ENCODE measurements at regions not wholly inside any gene's neighbourhood (a gene's known extent, or its start where the extent isn't known, plus 50 kb on each side); places are given as distances from the start of the nearest gene placed in this dataset.
"Not testable (repeated sequence)": the region's sequence is repeated elsewhere in the genome, so short reads cannot be mapped to it uniquely, and the experiment has no call there.

- intact Hi-C loops (cut with micrococcal nuclease): not testable (repeated sequence)
These were observed 280.7 kb downstream of the TFAP2A start for GRCh38 chr6:10134185-10134584.

DNA sequence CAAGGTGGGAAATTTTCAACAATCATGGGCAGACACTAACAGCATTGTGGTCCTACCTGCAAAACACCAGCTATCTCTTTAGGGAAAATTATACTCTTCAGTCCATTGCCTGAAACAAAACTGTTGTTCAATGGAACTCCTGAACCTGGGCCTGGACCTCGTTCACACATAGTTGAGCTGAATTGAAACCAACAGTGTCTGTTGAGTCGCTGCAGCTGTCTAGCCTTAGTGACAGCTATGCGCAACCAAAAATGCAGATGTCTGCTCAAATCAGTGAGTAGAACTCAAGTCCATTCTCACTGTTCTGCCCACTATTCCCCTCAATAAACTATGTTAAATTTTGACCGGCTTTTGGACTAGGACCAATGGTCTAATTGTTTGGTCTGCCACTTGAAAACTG lies 286.2 kb downstream of the TFAP2A start:
- intact Hi-C loops (cut with micrococcal nuclease): no loop called here

GRCh38 chr6:10122164-10122563 lies 292.7 kb downstream of the TFAP2A start:
- intact Hi-C loops (cut with micrococcal nuclease): no loop called here

GRCh38 chr6:10112871-10113549 lies 301.9 kb downstream of the TFAP2A start:
- intact Hi-C loops (cut with micrococcal nuclease): no loop called here

DNA sequence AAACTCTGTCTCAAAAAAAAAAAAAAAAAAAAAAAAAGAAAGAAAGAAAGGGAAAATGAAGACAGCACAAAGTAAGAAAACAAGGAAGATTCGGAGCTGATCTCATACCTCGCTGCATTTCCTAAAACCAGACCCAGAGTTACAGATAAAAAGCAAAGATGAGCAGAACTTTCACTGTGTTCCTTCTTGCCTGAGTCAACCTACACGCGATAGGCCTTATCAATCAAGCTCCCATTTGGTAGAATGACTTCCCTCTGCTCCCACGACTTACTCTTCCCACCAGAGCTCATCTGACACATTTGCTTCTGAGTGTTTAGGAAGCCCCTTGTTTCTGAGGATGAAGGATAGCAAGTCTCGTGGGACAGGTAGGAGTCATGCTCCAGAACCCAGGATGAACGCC lies 302.9 kb downstream of the TFAP2A start:
- intact Hi-C loops (cut with micrococcal nuclease): no loop called here

DNA sequence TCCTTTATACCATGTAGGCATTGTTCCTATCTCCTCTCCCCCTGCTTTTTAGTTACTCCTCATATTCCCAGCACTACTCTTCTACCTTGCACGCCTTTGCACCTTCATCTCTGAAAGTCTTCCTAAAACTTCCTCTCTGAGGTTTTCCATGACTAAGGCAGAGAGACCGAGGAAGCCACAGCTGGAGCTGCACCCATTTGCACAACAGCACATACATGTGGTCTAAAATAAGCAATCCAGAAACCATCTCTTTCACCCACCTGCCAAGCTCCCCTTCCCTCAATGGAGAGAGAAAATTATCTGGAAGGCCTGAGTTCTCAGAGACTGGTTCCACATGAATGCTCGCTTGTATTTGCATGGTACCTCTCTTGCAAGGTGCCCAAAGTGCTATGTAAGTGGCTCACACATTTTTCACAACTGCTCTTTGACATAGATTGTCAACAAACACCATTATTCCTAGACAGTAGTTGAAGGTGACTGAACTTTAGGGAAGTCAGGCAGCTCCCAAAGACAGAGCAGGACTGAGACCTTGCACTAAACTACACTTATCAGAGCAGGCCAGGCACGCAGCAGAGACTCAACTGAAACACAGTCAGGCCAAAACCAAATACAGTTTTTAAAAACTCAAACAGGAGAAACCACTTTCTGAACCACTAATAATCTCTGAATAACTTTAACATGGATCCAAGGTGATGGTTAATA lies 313.2 kb downstream of the TFAP2A start:
- intact Hi-C loops (cut with micrococcal nuclease): no loop called here

- intact Hi-C loops (cut with micrococcal nuclease): no loop called here
These were observed 315.2 kb downstream of the TFAP2A start for GRCh38 chr6:10099529-10100140.

DNA sequence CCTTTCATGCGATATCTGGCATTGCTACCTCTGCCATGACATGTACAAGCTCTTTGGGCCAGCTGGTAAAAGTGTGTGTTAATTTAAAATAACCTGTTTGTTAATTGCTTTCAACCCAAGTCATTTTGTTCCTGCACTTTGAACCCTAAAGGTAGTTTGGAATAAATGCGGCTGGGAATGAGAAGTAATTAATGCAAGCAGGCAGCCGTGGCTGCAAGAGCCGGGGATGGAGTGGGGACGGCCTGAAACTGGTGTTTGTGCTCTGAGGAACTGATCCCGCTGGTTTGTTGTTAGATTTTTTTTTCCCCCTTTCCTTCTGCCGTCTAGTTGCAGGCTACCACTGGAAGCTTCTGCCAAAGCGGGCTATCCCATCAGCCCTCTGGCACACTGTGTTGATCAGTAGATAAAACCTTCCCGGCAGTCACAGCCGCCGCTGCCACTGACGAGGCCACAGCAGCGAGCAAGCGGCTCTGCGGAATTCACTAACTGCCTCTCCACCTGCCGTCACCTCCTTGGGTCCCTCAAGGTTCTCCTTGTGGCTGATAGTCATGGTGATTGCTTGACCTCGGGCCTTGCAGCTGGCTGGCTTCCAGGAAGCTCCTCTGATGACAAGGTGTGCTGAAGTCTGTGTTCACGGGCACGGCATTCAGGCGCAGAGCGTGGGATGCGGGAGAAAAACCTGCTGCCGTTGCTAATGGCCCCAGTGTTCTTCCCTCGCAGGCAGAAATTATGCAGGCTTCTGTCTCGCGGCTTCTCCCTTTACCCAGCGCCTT lies 315.9 kb downstream of the TFAP2A start:
- intact Hi-C loops (cut with micrococcal nuclease): no loop called here

DNA sequence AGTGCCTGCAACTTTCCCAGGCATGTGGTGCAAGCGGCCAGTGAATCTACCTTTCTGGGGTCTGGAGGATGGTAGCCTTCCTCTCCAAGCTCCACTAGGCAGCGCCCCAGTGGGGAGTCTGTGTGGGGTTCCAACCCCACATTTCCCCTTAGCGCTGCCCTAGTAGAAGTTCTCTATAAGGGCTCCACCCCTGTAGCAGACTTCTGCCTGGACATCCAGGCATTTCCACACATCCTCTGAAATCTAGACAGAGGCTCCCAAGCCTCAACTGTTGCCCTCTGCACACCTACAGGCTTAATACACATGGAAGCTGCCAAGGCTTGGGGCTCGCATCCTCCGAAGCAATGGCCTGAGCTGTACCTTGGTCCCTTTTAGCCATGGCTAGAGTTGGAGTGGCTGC lies 321.6 kb downstream of the TFAP2A start:
- intact Hi-C loops (cut with micrococcal nuclease): no loop called here

- intact Hi-C loops (cut with micrococcal nuclease): no loop called here
These were observed 330.5 kb downstream of the TFAP2A start for GRCh38 chr6:10084111-10084986.

DNA sequence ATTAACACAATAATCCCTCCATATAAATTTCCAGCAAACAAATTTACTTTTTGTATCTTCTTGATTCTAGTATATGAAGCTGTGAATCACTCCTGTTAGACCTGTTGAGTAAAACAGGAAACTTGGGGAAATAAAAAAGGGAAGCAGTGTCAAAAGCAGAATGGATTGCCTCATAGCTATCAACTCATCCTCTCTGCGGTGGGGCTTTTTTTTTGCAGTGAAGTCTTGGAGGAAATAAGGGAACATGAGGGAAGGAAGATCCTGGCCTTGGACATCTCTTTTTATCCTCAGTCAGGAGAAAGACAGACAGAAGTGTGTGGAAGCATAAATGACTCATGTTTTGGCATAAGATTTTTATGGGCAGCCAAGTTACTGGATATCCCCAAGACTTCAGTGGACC lies 332.5 kb downstream of the TFAP2A start:
- intact Hi-C loops (cut with micrococcal nuclease): no loop called here

DNA sequence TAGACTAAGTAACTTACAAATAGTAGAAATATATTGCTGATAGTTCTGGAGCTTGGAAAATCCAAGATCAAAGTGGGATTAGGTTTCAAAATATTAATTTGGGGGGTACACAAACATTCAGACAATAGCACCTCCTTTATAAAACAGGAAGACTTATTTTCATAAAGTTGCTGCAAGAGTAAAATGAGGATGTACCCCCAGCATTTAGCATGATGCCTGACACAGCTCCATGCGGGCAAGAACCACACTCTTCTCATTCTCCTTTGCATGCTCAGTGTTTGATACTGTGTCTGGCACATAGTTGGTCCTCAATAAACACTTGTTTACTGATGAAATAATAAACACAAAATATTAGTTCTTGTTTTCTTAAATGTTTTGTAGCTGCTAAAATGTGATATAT lies 332.9 kb downstream of the TFAP2A start:
- intact Hi-C loops (cut with micrococcal nuclease): no loop called here

DNA sequence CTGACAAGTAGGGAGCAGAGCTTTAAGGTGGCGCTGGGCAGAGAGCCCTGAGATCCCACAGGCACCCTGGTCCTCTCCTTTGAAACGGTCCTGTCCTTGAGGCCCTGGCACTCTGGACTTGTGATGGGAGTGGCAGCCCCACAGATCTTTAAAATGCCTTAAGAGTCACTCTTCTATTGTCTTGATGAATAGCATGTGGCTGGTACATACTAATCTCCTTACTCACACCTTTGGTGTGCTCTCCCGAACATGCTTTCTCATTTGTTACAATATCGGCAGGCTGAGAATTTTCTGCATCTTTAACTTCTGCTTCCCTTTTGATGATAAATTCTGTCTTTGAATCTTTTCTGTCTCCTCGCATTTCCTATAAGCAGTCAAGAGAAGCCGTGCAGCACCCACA lies 333.8 kb downstream of the TFAP2A start:
- intact Hi-C loops (cut with micrococcal nuclease): no loop called here

DNA sequence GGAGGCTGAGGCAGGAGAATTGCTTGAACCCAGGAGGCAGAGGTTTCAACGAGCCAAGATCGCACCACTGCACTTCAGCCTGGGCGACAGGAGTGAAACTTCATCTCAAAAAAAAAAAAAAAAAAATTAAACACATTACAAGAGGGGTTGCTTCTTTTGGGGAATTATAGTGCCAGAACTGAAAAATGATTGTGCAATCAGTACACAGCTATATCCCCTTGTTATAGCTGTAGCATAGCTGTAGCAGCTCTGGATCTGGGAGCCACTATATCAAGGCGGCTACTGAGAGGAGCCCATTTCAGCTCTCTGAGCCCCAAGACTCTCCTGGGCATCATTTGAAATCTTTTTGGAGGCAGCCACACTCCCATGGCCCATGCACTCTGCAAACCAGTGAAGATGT lies 334.3 kb downstream of the TFAP2A start:
- intact Hi-C loops (cut with micrococcal nuclease): no loop called here

DNA sequence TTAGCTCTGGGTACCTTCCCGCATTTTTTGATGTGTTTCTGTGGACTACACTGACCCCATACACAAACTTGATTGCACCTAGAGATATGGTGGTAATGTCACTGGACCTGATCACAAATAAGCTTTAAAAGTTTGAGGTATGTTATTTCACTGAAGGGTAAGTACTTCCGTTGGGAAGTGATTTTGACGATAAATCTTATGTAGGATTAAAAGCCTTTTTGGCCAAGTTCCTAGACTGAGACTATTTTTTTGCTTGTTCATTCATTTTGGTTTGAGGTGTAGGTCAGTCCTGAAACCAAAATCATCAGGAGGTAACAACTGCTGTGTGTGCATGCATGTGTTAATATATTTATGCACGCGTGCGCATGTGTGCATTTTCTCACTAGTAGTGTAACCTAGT lies 336.3 kb downstream of the TFAP2A start:
- intact Hi-C loops (cut with micrococcal nuclease): no loop called here

- intact Hi-C loops (cut with micrococcal nuclease): not testable (repeated sequence)
These were observed 340.1 kb downstream of the TFAP2A start for GRCh38 chr6:10074726-10075125.

DNA sequence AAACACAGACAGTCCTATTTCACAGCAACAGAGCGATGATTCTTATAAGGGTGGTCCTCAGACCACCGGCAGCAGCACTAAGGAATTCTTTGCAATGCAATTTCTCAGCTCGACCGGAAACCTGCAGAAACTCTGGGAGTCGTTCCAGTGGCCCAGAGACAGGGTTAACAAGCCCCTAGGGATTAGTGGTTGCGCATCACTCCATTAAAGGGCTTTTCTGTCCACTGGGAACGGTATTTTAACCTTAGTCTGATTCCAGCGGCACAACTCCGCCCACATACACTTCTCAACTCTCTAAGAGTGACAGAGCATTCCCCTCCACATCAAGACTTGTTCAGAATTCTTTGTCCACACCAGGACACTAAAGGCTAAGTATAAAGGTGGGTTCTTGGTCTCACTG lies 341.5 kb downstream of the TFAP2A start:
- intact Hi-C loops (cut with micrococcal nuclease): no loop called here

DNA sequence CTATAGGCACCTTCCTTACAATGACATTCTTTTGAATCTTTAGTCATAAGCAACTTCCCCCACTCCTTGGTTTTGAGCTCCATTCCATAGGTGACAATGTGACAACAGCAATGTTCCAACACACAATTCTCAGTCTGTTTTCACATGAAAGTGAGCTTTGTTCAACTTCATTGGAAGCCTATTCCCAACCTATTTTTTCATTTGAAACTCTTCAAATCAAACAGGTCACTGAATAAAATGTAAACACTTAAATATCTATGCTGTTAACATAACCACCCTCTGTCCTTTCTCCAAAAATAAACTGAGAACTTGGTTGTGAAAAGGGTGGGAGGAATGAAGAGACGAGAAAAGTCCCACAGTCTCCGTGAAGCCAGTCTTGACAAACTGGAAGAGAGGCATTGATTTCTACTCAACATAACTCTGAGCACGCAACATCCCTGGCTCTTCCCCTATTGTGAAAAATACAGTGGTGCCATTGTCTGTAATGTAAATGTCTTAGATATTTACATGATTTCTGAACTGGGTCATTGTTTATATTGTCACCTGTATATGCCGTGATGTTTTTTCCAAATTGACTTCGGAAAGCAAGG lies 343.1 kb downstream of the TFAP2A start:
- intact Hi-C loops (cut with micrococcal nuclease): no loop called here

DNA sequence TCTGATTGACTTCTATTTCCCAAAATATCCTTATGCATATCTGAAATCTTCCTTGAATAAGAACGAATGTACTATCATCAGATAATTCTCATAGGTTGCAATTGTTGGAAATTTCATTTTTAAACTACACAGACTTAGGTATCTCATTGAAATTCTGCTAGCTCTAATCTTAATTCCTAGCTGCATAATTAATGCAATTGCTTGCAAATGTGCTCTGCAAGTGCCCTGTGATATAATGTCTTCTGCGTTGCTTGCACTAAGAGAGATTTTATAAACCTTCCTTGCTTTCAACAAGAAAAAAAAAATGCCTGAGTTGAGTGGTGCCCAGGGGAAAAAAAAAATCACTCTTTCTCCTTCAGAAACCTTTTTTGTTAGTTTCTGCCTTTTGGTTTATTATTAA lies 354.9 kb downstream of the TFAP2A start:
- intact Hi-C loops (cut with micrococcal nuclease): no loop called here

GRCh38 chr6:10054672-10055071 lies 360.2 kb downstream of the TFAP2A start:
- intact Hi-C loops (cut with micrococcal nuclease): no loop called here

GRCh38 chr6:10051283-10051682 lies 363.6 kb downstream of the TFAP2A start:
- intact Hi-C loops (cut with micrococcal nuclease): no loop called here

All from T-helper 1 cell treated with Interleukin-12 subunit alpha and Interleukin-12 subunit beta and Interleukin-4 antibody, amounts not matched to agents 30 ng/mL and 1 ng/mL, for 36 hours (primary cell).